ACC112 (cell line): ENCODE measurements at regions not wholly inside any gene's neighbourhood (a gene's known extent, or its start where the extent isn't known, plus 50 kb on each side); places are given as distances from the start of the nearest gene placed in this dataset.

ENCODE experiments used
- H2AFZ ChIP-seq: fragments of 200-600 bp; sonication (generic); one replicate; pipeline ENCODE4 v1.6.0; 2017; ENCODE audit warnings: antibody characterized with exemption, low read length; ENCODE audit not compliant: unreplicated experiment
- H3K27ac ChIP-seq: fragments of 200-600 bp; sonication (generic); 2 replicates; pipeline ENCODE4 v1.5.1; 2014; ENCODE audit warnings: low read depth, mild to moderate bottlenecking, antibody characterized with exemption, low read length, moderate library complexity
- H3K27me3 ChIP-seq: fragments of 200-600 bp; sonication (generic); 2 replicates; pipeline ENCODE4 v1.6.1; 2014; ENCODE audit warnings: mild to moderate bottlenecking, antibody characterized with exemption, low read length, moderate library complexity, mixed read lengths; ENCODE audit not compliant: insufficient read depth
- H3K36me3 ChIP-seq: fragments of 200-600 bp; sonication (generic); 2 replicates; pipeline ENCODE4 v1.6.1; 2016; ENCODE audit warnings: mild to moderate bottlenecking, antibody characterized with exemption, low read length, moderate library complexity, mixed read lengths; ENCODE audit not compliant: insufficient read depth
- H3K4me1 ChIP-seq: fragments of 200-600 bp; sonication (generic); one replicate; pipeline ENCODE4 v1.6.1; 2016; ENCODE audit warnings: low read length, mixed read lengths; ENCODE audit not compliant: insufficient read depth, unreplicated experiment, control insufficient read depth
- H3K4me3 ChIP-seq: fragments of 200-600 bp; sonication (generic); 2 replicates; pipeline ENCODE4 v1.5.1; 2014; ENCODE audit warnings: mild to moderate bottlenecking, low read depth, low read length
- H3K79me2 ChIP-seq: fragments of 200-600 bp; sonication (generic); one replicate; pipeline ENCODE4 v1.6.0; 2016; ENCODE audit warnings: low read length; ENCODE audit not compliant: control insufficient read depth, unreplicated experiment, insufficient read depth

DNA sequence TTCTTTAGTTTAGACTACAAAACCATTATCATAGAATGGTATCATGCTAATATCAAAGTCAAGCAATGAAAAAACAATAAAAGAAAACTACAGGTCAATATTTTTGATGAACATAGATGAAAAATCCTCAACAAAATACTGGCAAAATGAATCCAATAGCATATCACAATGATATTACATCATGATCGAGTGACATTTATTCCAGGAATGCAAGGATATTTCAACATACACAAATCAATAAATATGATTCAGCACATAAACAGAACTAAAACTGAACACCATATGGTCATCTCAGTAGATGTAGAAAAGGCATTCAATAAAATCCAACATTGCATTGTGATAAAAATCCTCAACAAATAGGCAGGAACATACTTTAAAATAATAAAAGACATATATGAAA is 1657.7 kb downstream of the KCNT2 start:
- H2AFZ ChIP-seq = no peak overlapping the region
- no peaks in the 10 kb centered on the region for H3K27me3 ChIP-seq
- H3K79me2 ChIP-seq = no peaks in the 10 kb centered on the region
- H3K4me3 ChIP-seq = no peak overlapping the region
- no peak overlapping the region for H3K27ac ChIP-seq
- H3K36me3 ChIP-seq = no peaks in the 10 kb centered on the region
- no peaks in the 10 kb centered on the region for H3K4me1 ChIP-seq

DNA sequence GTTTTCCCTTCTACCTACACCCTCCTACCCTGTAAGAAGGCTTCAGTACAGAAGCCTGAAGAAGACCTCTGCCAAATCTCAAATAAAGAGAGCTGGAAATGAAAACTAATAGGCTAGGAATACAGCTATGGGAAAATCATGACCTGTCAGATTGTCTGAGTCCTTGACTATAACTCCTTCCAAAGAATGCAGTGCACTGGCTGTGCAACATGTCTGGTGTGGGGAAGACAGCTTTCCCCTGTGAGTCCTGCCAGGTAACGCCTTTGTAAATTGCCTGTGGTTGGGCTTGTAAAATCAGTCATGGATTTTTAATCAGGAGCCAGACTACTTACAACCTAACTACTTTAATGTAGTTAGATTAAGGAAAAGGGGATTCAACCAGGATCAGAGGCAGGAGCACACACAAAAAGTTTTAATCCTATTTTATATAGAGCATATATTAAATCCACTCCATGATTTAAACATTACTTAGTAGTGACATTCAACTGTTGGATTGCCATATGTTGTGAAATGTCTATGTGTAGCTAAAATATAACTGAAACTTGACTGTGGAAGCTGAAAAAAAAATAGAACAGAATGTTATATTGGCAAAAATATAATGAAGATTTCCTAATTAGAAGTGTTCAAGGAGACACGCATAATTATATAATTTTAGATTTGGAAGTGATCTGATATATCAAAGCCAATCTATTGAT is 1667.8 kb downstream of the KCNT2 start:
- Histone ChIP-seq H3K4me3 (no peak overlapping the region), H3K4me1 (no peaks in the 10 kb centered on the region), H2AFZ (no peak overlapping the region), H3K36me3 (no peaks in the 10 kb centered on the region), H3K27ac (no peak overlapping the region), H3K27me3 (no peaks in the 10 kb centered on the region), H3K79me2 (no peaks in the 10 kb centered on the region)

DNA sequence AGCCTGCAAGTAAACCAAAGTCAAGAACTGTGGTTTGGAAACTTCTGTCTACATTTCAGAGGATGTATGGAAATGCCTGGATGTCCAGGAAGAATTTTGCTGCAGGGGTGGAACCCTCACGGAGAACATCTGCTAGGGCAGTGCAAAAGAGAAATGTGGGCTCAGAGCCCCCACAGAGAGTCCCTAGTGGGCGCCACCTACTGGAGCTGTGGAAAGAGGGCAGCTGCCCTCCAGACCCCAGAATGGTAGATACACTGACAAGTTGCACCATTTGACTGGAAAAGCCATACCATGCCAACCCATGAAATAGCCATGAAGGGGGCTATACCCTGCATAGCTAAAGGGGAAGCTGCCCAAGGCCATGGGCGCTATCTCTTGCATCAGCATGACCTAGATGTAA is 1672.4 kb downstream of the KCNT2 start:
- H3K36me3 ChIP-seq = no peaks in the 10 kb centered on the region
- H3K4me3 ChIP-seq = no peak overlapping the region
- no peak overlapping the region for H3K27ac ChIP-seq
- H2AFZ ChIP-seq = no peak overlapping the region
- no peaks in the 10 kb centered on the region for H3K4me1 ChIP-seq
- H3K79me2 ChIP-seq = no peaks in the 10 kb centered on the region
- H3K27me3 ChIP-seq = no peaks in the 10 kb centered on the region

DNA sequence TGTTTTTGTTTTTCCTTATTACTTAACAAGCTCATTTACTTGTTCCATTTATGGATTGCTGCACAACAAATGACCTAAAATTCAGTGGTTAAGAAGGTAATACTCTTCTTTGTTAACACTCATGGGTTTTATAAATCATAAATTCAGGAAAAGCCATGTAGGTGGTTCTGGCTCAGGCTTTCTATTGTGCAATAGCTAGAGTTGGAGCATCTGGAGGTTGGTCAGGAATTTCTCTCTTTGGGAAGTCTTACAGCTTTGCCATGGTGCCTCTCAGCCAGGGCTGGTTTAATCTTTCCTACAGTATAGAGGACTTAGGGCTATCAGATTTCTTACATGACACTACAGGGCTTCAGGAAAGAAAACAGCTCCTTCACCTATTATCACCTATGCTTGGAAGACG is 1677.1 kb downstream of the KCNT2 start:
- Histone ChIP-seq H3K27ac (no peak overlapping the region), H3K4me3 (no peak overlapping the region), H3K27me3 (no peaks in the 10 kb centered on the region), H3K4me1 (no peaks in the 10 kb centered on the region), H3K36me3 (no peaks in the 10 kb centered on the region), H2AFZ (no peak overlapping the region), H3K79me2 (no peaks in the 10 kb centered on the region)

DNA sequence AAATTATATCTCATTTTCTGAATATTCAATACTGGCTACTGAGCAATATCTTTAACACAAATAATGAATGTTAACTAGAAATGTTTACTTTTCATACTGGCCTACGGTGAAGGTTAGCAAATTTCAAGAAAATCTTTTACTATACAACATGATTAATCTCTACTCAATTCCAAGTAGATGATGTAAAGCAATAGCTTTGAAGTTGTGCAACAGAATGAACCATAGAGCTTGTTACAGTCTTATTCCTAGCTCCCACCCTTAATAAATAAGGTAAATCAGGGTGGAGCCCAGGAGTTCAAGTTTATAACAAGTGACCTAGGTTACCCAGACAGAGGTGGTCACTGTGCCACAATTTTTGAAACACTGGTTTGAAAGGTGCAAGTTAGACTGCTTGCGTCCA is 1678.1 kb downstream of the KCNT2 start:
- Histone ChIP-seq H3K4me1 (no peaks in the 10 kb centered on the region), H3K27me3 (no peaks in the 10 kb centered on the region), H3K36me3 (no peaks in the 10 kb centered on the region), H3K4me3 (no peak overlapping the region), H3K79me2 (no peaks in the 10 kb centered on the region), H3K27ac (no peak overlapping the region), H2AFZ (no peak overlapping the region)

DNA sequence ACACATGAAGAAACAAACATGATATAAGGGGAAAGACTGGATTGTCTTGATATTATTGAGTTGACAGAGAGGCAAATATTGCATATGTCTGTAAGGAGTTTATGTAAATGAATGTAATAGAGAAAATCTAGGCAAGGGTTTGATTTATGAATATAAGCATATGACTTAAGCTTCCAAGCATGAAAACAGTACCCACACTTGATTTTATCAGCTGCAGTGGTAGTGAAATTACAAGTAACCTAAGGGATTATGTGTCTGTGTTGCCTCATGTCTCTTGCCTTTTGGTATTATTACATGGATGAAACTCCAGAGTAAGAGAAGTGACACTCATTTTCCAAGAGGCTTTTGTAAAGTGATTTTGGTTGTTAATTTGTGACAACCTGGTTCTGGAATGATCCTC is 1678.9 kb downstream of the KCNT2 start:
- Histone ChIP-seq H3K27ac (no peak overlapping the region), H3K4me1 (no peaks in the 10 kb centered on the region), H3K36me3 (no peaks in the 10 kb centered on the region), H2AFZ (no peak overlapping the region), H3K27me3 (no peaks in the 10 kb centered on the region), H3K79me2 (no peaks in the 10 kb centered on the region), H3K4me3 (no peak overlapping the region)

DNA sequence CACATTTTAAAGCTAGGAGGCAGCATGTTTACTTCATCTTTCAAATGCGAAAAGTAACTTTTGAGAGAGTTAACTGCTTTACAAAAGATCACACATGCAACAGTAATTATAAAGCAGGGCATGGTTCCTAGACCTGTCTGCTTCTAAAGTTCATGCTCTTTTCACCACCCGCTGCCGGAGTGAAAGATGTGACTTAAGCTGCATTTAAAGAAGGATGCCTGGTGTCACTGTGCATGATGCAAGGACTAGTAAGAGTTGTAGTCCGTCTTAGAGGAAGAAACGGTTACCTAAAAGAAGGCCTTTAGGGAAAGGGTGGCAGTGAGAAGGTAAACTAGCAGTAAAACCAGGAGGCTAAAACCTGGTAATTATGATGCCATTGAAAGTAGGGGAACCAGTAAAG is 1689.1 kb downstream of the KCNT2 start:
- Histone ChIP-seq H3K36me3 (no peaks in the 10 kb centered on the region), H3K27me3 (no peaks in the 10 kb centered on the region), H3K27ac (no peak overlapping the region), H3K4me3 (no peak overlapping the region), H3K4me1 (no peaks in the 10 kb centered on the region), H3K79me2 (no peaks in the 10 kb centered on the region), H2AFZ (no peak overlapping the region)

DNA sequence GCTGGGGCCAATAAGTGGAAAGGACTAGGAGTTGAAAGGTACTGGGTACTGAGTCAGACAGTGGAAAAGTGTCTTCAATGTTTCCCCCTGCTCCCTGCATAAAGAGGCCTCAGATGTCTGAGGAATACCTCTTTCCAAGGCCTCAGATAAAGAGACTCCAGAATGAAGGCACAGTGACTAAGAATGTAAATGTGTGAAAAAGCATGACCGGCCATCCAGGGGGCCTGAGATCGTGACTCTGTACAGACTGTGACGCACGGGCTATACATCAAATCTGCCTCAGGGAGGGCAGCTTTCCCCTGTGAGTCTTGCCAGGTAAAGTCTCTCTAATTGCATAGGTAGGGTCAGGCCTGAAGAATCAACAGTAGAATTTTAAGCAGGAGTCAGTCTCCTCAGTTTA is 1690.5 kb downstream of the KCNT2 start:
- Histone ChIP-seq H3K4me3 (no peak overlapping the region), H3K27me3 (no peaks in the 10 kb centered on the region), H2AFZ (no peak overlapping the region), H3K27ac (no peak overlapping the region), H3K4me1 (no peaks in the 10 kb centered on the region), H3K36me3 (no peaks in the 10 kb centered on the region), H3K79me2 (no peaks in the 10 kb centered on the region)

DNA sequence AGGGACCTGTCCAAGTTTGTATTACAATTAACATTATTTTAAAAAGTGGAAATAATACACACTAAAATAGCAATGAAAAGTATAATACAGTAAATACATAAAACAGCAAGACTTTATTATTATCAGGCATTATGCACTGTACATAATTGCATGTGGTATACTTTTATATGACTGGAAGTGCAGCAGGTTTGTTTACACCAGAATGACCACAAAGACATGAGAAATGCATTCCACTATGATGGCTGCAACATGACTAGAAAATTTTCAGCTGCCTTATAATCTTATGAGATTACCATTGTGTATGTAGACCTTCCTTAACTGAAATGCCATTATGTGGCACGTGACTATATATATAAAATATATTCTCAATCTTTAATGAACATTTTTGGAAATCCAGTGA is 1699.6 kb downstream of the KCNT2 start:
- H2AFZ ChIP-seq = no peak overlapping the region
- no peaks in the 10 kb centered on the region for H3K4me1 ChIP-seq
- no peaks in the 10 kb centered on the region for H3K79me2 ChIP-seq
- H3K4me3 ChIP-seq = no peak overlapping the region
- H3K36me3 ChIP-seq = no peaks in the 10 kb centered on the region
- H3K27me3 ChIP-seq = no peaks in the 10 kb centered on the region
- no peak overlapping the region for H3K27ac ChIP-seq

DNA sequence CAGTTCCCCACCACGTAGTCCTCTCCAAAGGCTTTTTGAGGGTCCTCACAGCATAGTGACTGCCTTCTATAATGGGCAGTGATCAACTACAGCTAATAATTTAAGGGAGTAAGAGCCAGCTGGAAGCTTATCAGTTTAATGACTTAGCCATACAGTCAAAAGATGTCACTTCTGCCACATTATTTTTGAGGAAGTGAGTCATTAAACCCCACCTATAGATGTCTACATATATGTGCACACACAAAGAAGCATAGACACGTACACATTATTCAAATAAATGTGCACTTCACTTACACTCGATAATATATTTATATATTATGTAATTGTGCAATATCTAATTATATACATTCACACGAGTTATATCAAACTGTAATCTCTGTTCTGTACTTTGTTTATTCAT is 1704.7 kb downstream of the KCNT2 start:
- Histone ChIP-seq H3K27me3 (no peaks in the 10 kb centered on the region), H3K27ac (no peak overlapping the region), H3K4me1 (no peaks in the 10 kb centered on the region), H3K36me3 (no peaks in the 10 kb centered on the region), H3K79me2 (no peaks in the 10 kb centered on the region), H3K4me3 (no peak overlapping the region), H2AFZ (no peak overlapping the region)

DNA sequence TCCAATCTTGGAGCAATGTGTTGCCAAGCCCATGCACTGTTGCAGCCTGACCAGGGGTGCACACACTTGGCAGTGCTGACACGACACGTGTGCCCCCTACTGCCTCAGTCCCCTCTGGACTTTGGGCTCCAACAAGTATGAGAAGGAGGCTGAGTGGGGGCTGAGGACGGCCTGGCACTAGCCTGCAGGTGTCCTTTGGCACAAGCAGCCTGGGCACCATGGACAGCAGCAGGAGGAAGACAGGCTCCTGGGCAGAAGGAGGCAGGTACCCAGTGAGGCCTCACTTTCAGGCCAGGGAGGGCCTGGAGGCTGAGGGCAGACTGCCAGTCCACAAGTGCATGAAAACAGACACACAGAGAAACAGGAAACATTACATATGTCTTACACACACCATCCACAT is 1702.9 kb upstream of the B3GALT2 start:
- H3K27ac ChIP-seq = no peak overlapping the region
- no peaks in the 10 kb centered on the region for H3K79me2 ChIP-seq
- H3K36me3 ChIP-seq = no peaks in the 10 kb centered on the region
- no peaks in the 10 kb centered on the region for H3K27me3 ChIP-seq
- H2AFZ ChIP-seq = no peak overlapping the region
- H3K4me3 ChIP-seq = no peak overlapping the region
- H3K4me1 ChIP-seq = no peaks in the 10 kb centered on the region
